ENCODE measurements at regions not wholly inside any gene's neighbourhood (a gene's known extent, or its start where the extent isn't known, plus 50 kb on each side); places are given as distances from the start of the nearest gene placed in this dataset.

DNA sequence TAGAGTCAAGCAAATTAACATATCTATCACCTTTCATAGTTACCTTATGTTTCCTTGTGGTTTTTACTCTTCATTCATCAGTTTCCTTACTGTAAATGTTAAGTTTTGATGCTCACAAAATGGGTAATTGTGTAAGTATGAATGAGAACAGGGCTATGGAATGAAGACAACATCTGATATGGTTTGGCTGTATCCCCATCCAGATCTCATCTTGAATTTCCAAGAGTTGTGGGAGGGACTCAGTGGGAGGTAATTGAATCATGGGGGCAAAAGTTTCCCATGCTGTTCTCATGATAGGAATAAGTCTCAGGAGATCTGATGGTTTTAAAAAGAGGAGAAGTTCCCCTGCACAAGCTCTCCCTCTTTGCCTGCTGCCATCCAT, 107.6 kb downstream of the CCDC34 start:
- no peak overlapping the region for H3K4me3 ChIP-seq (ENCODE audit: control insufficient read depth, low read depth, low read length)
- peak; percentile 80 for DNase-seq (ENCODE audit: low read depth)
- TF ChIP-seq, protein P1, sequence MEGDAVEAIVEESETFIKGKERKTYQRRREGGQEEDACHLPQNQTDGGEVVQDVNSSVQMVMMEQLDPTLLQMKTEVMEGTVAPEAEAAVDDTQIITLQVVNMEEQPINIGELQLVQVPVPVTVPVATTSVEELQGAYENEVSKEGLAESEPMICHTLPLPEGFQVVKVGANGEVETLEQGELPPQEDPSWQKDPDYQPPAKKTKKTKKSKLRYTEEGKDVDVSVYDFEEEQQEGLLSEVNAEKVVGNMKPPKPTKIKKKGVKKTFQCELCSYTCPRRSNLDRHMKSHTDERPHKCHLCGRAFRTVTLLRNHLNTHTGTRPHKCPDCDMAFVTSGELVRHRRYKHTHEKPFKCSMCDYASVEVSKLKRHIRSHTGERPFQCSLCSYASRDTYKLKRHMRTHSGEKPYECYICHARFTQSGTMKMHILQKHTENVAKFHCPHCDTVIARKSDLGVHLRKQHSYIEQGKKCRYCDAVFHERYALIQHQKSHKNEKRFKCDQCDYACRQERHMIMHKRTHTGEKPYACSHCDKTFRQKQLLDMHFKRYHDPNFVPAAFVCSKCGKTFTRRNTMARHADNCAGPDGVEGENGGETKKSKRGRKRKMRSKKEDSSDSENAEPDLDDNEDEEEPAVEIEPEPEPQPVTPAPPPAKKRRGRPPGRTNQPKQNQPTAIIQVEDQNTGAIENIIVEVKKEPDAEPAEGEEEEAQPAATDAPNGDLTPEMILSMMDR (conservative IDR thresholded peaks at IDR 0.05; ENCODE audit: control insufficient read depth, insufficient read depth, low read depth, low read length) = no peak

DNA sequence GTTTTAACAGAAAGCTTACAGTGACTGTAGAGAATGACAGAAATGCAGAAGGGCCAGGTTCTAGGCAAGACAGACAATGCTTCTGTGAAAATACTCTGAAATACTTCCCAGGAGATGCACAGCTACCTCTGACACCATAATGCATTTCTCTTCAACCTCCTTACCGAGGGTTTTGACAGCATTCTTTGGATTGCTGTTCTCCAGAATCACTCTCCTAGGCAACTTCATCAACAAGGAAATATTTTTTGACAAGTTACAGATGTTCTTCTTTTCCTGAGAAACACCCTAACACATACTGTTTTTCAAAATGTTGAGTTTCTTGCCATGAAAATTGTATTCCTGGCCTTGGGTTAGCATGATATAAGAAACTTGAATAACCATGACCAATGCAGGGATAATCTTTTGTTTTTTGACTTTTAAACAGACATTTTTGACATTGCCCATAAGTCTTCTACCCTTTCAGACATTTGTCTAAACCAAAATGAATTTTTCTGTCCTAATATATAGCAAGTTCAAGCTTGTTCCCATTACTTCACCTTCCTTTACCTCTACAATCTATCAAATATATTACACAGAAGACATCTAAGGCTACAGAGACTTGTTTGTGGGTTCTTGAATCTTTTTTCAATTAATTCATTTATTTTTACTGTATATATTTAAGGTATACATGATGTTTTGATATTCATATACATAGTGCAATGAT, 108.1 kb downstream of the CCDC34 start:
- TF ChIP-seq, protein P1 (conservative IDR thresholded peaks at IDR 0.05; ENCODE audit: control insufficient read depth, insufficient read depth, low read depth, low read length) = no peak
- no peak overlapping the region for H3K4me3 ChIP-seq (ENCODE audit: control insufficient read depth, low read depth, low read length)
- DNase-seq (ENCODE audit: low read depth) = peak; percentile 50

DNA sequence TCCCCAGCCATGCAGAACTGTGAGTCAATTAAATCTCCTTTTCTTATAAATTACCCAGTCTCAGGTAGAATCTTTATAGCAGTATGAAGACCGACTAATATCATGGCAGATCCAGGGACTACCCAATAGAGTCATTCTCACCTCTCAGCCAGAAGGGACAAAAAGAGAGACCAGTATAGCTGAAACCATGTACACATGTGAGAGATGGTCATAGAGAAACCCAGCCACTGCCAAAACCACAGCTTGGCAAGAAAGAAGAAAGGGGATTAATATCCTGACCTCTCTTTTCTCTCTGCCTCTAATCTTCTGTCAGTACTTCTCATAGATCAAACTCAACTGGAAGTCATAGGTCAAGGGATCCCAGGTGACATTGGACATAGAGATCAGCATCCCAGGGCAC, 109.8 kb downstream of the CCDC34 start:
- H3K4me3 ChIP-seq (ENCODE audit: control insufficient read depth, low read depth, low read length) = no peak overlapping the region
- DNase-seq (ENCODE audit: low read depth) = no peak
- TF ChIP-seq, protein P1 (conservative IDR thresholded peaks at IDR 0.05; ENCODE audit: control insufficient read depth, insufficient read depth, low read depth, low read length) = no peak

DNA sequence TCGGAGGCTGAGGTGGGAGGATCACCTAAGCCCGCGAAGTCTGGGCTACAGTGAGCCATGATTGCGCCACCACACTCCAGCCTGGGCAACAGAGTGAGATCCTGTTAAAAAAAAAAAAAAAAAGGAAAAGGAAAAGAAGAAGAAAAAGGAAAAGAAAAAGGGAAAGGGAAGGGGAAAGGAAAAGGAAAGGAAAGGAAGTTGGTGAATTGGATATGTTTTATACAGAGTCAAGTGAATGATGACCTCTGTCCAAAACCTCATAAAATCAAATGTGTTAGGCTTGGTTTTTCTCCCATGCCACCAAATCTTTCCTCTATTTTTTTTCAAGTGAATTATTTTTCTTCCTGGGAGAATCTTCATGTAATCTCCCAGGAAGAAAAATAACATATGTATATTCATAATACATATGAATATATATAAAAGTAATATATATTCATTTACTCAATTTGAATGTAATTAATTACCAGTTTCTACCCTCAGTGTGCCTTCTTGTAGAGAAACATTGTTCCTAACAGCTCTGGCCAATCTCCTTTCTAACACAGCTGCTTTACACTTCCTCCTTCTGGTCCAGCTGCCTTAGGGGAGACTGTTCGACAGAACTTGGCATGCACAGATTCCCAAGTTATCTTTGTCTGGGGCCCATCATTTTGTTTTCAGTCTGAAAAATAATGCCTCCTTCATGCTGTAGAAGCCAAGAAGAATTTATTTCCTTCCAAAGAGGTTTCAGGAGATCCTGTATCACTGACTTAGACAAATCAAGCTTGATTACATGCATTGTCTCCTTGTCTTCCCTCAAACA, 111.9 kb downstream of the CCDC34 start:
- no peak overlapping the region for H3K4me3 ChIP-seq (ENCODE audit: control insufficient read depth, low read depth, low read length)
- DNase-seq (ENCODE audit: low read depth) = no peak
- TF ChIP-seq, protein P1 (conservative IDR thresholded peaks at IDR 0.05; ENCODE audit: control insufficient read depth, insufficient read depth, low read depth, low read length) = no peak

DNA sequence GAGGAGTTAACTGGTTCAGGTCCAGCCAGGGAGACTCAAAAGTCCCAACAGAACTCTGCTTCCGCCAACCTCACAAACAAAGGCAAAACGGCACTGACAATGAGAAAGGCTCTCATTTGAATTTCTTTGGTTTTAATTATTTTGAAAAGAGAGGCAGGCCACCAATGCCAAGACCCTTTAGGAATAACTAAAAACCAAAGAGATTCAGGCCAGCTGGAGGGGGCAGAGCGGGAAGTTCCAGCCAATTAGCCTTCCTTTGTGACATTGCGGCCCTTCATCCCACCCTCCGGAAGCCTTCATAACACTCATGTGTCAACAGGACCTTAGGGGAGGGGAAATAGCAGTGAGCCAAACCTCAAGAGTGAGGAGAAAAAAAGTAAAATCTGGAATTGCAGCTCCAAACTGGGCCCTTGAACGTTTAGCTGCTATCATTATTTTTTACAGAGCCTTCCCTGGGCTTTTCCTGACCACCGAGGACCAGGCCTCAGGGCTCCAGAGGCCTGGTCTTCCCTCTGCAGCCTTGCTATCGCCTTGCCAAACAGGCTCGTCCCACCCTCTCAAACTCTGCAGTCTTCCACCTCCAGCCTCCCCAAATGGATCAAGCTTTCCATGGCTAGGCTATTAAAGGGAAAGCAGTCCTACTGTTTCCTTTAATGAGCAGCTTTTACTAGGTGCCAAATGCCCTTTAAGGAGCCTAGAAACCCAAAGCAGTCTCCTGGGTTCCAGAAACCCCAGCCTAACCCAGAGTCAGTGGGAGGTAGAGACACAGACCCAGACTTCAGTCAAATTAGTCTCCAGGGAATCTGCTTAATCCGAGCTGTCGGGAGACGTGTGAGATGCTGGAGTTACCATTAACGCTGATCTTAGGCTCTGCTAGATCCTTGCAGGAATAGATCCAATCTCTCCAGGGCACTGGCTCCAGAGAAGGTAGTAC, 114.2 kb downstream of the CCDC34 start:
- no peak overlapping the region for H3K4me3 ChIP-seq (ENCODE audit: control insufficient read depth, low read depth, low read length)
- no peak for DNase-seq (ENCODE audit: low read depth)
- TF ChIP-seq, protein P1 (conservative IDR thresholded peaks at IDR 0.05; ENCODE audit: control insufficient read depth, insufficient read depth, low read depth, low read length) = no peak

DNA sequence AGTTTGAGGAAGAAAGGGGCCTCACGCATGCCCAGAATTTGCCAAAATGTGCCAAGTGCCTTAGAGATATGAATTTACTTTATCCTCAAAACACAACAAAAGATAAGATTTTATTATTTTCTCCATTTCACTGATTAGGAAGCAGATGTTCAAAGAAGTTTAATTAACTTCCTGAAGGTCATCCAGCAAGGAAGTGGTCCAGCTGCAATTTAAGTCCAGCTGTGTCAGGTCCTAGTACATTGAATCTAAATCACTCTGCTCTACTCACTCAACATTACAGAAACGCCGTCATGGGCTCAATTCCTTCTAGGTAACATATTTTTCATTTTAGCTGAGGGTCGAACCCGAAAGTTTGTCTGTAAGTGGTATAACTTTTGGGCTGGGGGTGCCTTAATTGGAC, 115.4 kb downstream of the CCDC34 start:
- no peak overlapping the region for H3K4me3 ChIP-seq (ENCODE audit: control insufficient read depth, low read depth, low read length)
- no peak for DNase-seq (ENCODE audit: low read depth)
- TF ChIP-seq, protein P1 (conservative IDR thresholded peaks at IDR 0.05; ENCODE audit: control insufficient read depth, insufficient read depth, low read depth, low read length) = no peak

Measured in fibroblast of mammary gland (primary cell).